ENCODE measurements at regions not wholly inside any gene's neighbourhood (a gene's known extent, or its start where the extent isn't known, plus 50 kb on each side); places are given as distances from the start of the nearest gene placed in this dataset.
"Not testable (repeated sequence)": the region's sequence is repeated elsewhere in the genome, so short reads cannot be mapped to it uniquely, and the experiment has no call there.

DNA sequence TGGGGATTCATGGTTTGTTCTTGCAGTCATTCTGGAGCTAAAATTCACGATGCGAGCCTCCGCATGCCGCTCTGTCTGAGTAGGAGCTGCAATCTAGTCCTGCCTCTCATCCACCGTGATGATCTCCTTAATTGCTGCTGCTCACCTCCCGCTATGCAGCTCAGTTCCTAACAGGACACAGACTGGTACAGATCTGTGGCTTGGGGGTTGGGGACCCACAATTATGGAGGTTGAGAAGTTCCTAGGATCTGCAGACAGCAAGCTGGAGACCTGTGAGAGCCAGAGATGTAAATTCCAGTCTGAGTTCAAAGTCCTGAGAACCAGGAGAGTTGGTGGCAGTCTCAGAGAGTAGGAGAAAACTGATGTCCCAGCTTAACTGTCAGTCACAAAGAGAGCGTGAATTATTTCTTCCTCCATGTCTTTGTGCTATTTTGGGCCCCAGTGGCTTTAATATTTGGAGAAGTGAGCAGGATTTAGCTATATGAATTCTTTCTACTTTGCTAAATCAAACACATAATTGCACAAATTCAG is 378.7 kb upstream of the MAN1A1 start:
- intact Hi-C loops (cut with DNase I; ENCODE audit: low total_unique reads): no loop called here
- Histone ChIP-seq H3K27me3 (no peaks in the 10 kb centered on the region), H3K9me3 (peaks cover 0 to 6% (median 0%) of the 10 kb centered on the region in 3 donors), H3K36me3 (no peaks in the 10 kb centered on the region), H3K4me1 (no peaks in the 10 kb centered on the region), H3K4me3 (no peak overlapping the region), H3K27ac (no peak overlapping the region)
- no peak for DNase-seq
- TF ChIP-seq, protein P1, sequence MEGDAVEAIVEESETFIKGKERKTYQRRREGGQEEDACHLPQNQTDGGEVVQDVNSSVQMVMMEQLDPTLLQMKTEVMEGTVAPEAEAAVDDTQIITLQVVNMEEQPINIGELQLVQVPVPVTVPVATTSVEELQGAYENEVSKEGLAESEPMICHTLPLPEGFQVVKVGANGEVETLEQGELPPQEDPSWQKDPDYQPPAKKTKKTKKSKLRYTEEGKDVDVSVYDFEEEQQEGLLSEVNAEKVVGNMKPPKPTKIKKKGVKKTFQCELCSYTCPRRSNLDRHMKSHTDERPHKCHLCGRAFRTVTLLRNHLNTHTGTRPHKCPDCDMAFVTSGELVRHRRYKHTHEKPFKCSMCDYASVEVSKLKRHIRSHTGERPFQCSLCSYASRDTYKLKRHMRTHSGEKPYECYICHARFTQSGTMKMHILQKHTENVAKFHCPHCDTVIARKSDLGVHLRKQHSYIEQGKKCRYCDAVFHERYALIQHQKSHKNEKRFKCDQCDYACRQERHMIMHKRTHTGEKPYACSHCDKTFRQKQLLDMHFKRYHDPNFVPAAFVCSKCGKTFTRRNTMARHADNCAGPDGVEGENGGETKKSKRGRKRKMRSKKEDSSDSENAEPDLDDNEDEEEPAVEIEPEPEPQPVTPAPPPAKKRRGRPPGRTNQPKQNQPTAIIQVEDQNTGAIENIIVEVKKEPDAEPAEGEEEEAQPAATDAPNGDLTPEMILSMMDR (IDR thresholded peaks at IDR 0.05): no peak

DNA sequence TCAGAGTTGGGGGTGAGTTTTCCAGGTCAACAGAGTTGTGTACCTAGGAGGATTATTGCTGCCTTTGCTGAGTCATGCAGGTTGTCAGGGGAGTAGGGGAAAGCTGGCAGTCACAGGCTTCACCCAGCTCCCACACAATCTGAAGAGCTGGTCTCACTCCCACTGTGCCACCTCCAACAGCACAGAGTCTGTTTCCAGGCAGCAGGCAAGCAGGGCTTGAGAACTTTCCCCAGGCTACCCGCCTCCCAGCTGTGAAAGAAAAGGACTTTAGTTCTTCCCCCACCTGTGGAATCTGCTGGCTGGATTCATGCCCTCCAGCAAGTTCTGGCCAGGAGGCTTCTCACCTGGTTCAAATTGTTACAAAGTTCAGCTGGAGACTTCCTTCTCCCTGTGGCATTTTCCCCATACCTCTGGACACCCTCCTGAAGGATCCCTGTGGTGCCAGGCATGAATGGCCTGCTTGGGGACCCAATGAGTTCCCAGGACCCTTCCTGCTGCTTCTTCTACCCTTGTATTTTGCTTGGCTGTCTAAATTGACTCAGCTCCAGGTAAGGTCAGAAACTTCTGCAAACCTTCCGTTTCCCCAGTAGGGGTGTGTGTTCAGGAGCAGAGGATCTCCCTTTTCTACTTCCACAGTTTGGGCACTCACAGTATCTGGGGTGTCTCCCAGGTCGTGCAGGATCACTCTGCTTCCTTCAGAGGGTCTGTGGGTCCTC is 378.1 kb upstream of the MAN1A1 start:
- no peaks in the 10 kb centered on the region for H3K27me3 ChIP-seq
- H3K4me1 ChIP-seq: no peaks in the 10 kb centered on the region
- intact Hi-C loops (cut with DNase I; ENCODE audit: low total_unique reads): no loop called here
- peaks cover 0 to 6% (median 0%) of the 10 kb centered on the region in 3 donors for H3K9me3 ChIP-seq
- no peak overlapping the region for H3K27ac ChIP-seq
- TF ChIP-seq, protein P1 (IDR thresholded peaks at IDR 0.05): no peak
- no peak overlapping the region for H3K4me3 ChIP-seq
- no peak for DNase-seq
- no peaks in the 10 kb centered on the region for H3K36me3 ChIP-seq

DNA sequence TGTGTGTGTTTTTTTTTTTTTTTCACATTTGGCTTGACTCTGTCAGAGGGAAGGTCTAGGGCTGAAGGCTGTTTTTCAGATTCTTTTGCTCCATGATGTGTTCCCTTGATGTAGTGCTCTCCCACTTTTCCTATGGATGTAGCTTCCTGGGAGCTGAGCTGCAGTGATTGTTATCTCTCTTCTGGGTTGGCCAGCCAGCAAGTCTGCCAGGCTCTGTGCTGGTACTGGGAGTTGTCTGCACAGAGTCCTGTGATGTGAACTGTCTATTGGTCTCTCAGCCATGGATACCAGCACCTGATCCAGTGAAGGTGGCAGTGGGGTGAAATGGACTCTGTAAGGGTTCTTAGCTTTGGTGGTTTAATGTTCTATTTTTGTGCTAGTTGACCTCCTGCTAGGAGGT is 377.4 kb upstream of the MAN1A1 start:
- H3K27me3 ChIP-seq; H3K4me1 ChIP-seq; DNase-seq; intact Hi-C loops (cut with DNase I; ENCODE audit: low total_unique reads); H3K9me3 ChIP-seq; H3K27ac ChIP-seq; H3K36me3 ChIP-seq; H3K4me3 ChIP-seq: not testable (repeated sequence)

DNA sequence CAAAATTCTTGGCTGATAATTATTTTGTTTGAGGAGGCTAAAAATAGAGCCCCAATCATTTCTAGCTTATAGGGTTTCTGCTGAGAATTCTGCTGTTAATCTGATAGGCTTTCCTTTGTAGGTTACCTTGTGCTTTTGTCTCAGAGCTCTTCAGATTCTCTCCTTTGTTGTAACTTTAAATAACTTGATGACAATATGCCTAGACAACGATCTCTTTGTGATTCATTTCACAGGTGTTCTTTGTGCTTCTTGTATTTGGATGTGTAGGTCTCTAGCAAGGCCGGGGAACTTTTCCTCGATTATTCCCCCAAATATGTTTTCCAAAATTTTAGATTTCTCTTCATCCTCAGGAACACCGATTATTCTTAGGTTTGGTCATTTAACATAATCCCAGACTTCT is 376.5 kb upstream of the MAN1A1 start:
- peaks cover 0 to 6% (median 0%) of the 10 kb centered on the region in 3 donors for H3K9me3 ChIP-seq
- H3K4me1 ChIP-seq: no peaks in the 10 kb centered on the region
- intact Hi-C loops (cut with DNase I; ENCODE audit: low total_unique reads): no loop called here
- TF ChIP-seq, protein P1 (IDR thresholded peaks at IDR 0.05): no peak
- H3K4me3 ChIP-seq: no peak overlapping the region
- H3K27ac ChIP-seq: no peak overlapping the region
- H3K27me3 ChIP-seq: no peaks in the 10 kb centered on the region
- no peaks in the 10 kb centered on the region for H3K36me3 ChIP-seq
- DNase-seq: no peak

DNA sequence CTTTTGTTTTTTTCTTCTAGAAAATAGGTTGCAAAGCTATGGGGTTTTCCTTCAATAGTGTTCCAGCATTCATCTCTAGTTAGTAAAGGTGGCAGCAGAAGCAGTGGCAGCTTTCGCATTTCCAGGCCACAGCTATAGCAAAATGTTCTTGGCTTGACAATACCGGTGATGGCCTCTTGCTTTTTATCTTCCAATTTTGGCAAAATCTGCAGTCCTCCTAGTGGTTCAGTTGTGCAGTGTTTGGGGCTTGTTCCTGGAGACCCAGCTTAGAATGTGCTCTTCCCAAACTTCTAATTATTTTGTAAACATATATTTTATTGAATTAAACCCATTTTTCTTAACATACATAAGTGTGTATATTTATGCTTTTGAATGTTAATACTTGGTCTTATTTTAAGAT is 370.6 kb upstream of the MAN1A1 start:
- Histone ChIP-seq H3K27ac (no peak overlapping the region), H3K4me3 (no peak overlapping the region), H3K4me1 (no peaks in the 10 kb centered on the region), H3K9me3 (no peaks in the 10 kb centered on the region), H3K27me3 (no peaks in the 10 kb centered on the region), H3K36me3 (no peaks in the 10 kb centered on the region)
- no peak for DNase-seq
- TF ChIP-seq, protein P1 (IDR thresholded peaks at IDR 0.05): no peak
- intact Hi-C loops (cut with DNase I; ENCODE audit: low total_unique reads): no loop called here

DNA sequence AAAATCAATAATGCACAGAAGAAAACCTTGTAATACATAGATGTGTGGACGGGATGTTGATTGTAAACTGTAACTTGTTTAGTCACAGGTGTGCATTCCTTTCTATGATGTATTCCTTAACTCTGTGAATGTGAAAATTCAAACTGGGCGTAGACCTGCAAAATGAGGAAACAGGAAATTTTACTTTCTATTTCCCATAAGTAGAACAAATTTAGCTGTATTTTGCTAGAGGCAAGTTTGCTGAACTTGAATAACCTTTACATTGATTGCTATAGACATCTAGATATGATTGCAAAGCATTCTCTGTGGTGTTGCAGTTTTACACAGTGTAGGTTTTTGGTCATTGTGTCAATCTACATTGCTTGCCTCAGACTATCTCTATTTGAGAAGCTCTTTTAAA is 368.4 kb upstream of the MAN1A1 start:
- intact Hi-C loops (cut with DNase I; ENCODE audit: low total_unique reads): no loop called here

More for the DNA sequence above, 368.4 kb upstream of the MAN1A1 start:
- H3K27ac ChIP-seq: no peak overlapping the region
- no peaks in the 10 kb centered on the region for H3K27me3 ChIP-seq
- TF ChIP-seq, protein P1 (IDR thresholded peaks at IDR 0.05): no peak
- DNase-seq: no peak
- no peak overlapping the region for H3K4me3 ChIP-seq
- H3K36me3 ChIP-seq: no peaks in the 10 kb centered on the region
- no peaks in the 10 kb centered on the region for H3K4me1 ChIP-seq
- no peaks in the 10 kb centered on the region for H3K9me3 ChIP-seq

All from tibial artery (tissue), 4 donors.